ENCODE measurements at regions not wholly inside any gene's neighbourhood (a gene's known extent, or its start where the extent isn't known, plus 50 kb on each side); places are given as distances from the start of the nearest gene placed in this dataset.

- H3K4me1 ChIP-seq (ENCODE audit: control insufficient read depth, extremely low read depth, insufficient read depth, low read length), result no peaks in the 10 kb centered on the region
- no peak overlapping the region for H2AFZ ChIP-seq (ENCODE audit: low read length)
- no peak overlapping the region for H3K27ac ChIP-seq (ENCODE audit: insufficient read depth, low read length)
- H3K79me2 ChIP-seq (ENCODE audit: control insufficient read depth, insufficient read depth, low read length), result no peaks in the 10 kb centered on the region
- H4K20me1 ChIP-seq (ENCODE audit: control insufficient read depth, extremely low read depth, insufficient read depth, low read length), result no peaks in the 10 kb centered on the region
- H3K4me3 ChIP-seq (replicated peaks in 1 of 4; ENCODE audit: control extremely low read depth in 1 of 4, insufficient read depth in 1 of 4, low read depth in 3 of 4, low read length in 4 of 4), result no peak overlapping the region
- no peaks in the 10 kb centered on the region for H3K9me3 ChIP-seq (ENCODE audit: control insufficient read depth, insufficient read depth, low read depth, low read length)
- H3K4me2 ChIP-seq (ENCODE audit: extremely low read depth, insufficient read depth, low read length), result no peak overlapping the region
- DNase-seq (ENCODE audit: low read depth in 2 of 2), result no peak
- no peak overlapping the region for H3K9ac ChIP-seq (ENCODE audit: insufficient read depth, low read length)
- H3K36me3 ChIP-seq (ENCODE audit: control insufficient read depth, insufficient read depth, low read length), result no peaks in the 10 kb centered on the region
- TF ChIP-seq EZH2 (IDR thresholded peaks at IDR 0.05; ENCODE audit: low read length, missing control alignments), result no peak
- TF ChIP-seq CTCF (conservative IDR thresholded peaks at IDR 0.05 in 1 of 2, IDR thresholded peaks at IDR 0.05 in 1 of 2; ENCODE audit: low read depth in 1 of 2, low read length in 2 of 2), result no peak
- no peaks in the 10 kb centered on the region for H3K27me3 ChIP-seq (ENCODE audit: control insufficient read depth, insufficient read depth, low read length)
Measured at GRCh38 chrX:149262086-149262485, 243.0 kb downstream of the IDS start.

GRCh38 chrX:149259241-149259640 lies 245.9 kb downstream of the IDS start:
- no peaks in the 10 kb centered on the region for H3K4me1 ChIP-seq (ENCODE audit: control insufficient read depth, extremely low read depth, insufficient read depth, low read length)
- H3K27ac ChIP-seq (ENCODE audit: insufficient read depth, low read length), result no peak overlapping the region
- H2AFZ ChIP-seq (ENCODE audit: low read length), result no peak overlapping the region
- H3K9me3 ChIP-seq (ENCODE audit: control insufficient read depth, insufficient read depth, low read depth, low read length), result no peaks in the 10 kb centered on the region
- TF ChIP-seq CTCF (conservative IDR thresholded peaks at IDR 0.05 in 1 of 2, IDR thresholded peaks at IDR 0.05 in 1 of 2; ENCODE audit: low read depth in 1 of 2, low read length in 2 of 2) (no peak), EZH2 (IDR thresholded peaks at IDR 0.05; ENCODE audit: low read length, missing control alignments) (no peak)
- H3K4me2 ChIP-seq (ENCODE audit: extremely low read depth, insufficient read depth, low read length), result no peak overlapping the region
- H3K9ac ChIP-seq (ENCODE audit: insufficient read depth, low read length), result no peak overlapping the region
- H3K4me3 ChIP-seq (replicated peaks in 1 of 4; ENCODE audit: control extremely low read depth in 1 of 4, insufficient read depth in 1 of 4, low read depth in 3 of 4, low read length in 4 of 4), result no peak overlapping the region
- H3K27me3 ChIP-seq (ENCODE audit: control insufficient read depth, insufficient read depth, low read length), result no peaks in the 10 kb centered on the region
- H3K79me2 ChIP-seq (ENCODE audit: control insufficient read depth, insufficient read depth, low read length), result no peaks in the 10 kb centered on the region
- no peaks in the 10 kb centered on the region for H3K36me3 ChIP-seq (ENCODE audit: control insufficient read depth, insufficient read depth, low read length)
- DNase-seq (ENCODE audit: low read depth in 2 of 2), result peak; percentile 15 to 58
- H4K20me1 ChIP-seq (ENCODE audit: control insufficient read depth, extremely low read depth, insufficient read depth, low read length), result no peaks in the 10 kb centered on the region

GRCh38 chrX:149255860-149256259 lies 249.2 kb downstream of the IDS start:
- DNase-seq (ENCODE audit: low read depth in 2 of 2), result no peak
- Histone ChIP-seq H3K27me3 (ENCODE audit: control insufficient read depth, insufficient read depth, low read length) (no peaks in the 10 kb centered on the region), H3K4me1 (ENCODE audit: control insufficient read depth, extremely low read depth, insufficient read depth, low read length) (no peaks in the 10 kb centered on the region), H3K4me2 (ENCODE audit: extremely low read depth, insufficient read depth, low read length) (no peak overlapping the region), H3K27ac (ENCODE audit: insufficient read depth, low read length) (no peak overlapping the region), H2AFZ (ENCODE audit: low read length) (no peak overlapping the region), H3K4me3 (replicated peaks in 1 of 4; ENCODE audit: control extremely low read depth in 1 of 4, insufficient read depth in 1 of 4, low read depth in 3 of 4, low read length in 4 of 4) (no peak overlapping the region), H4K20me1 (ENCODE audit: control insufficient read depth, extremely low read depth, insufficient read depth, low read length) (no peaks in the 10 kb centered on the region), H3K36me3 (ENCODE audit: control insufficient read depth, insufficient read depth, low read length) (no peaks in the 10 kb centered on the region), H3K9me3 (ENCODE audit: control insufficient read depth, insufficient read depth, low read depth, low read length) (no peaks in the 10 kb centered on the region), H3K9ac (ENCODE audit: insufficient read depth, low read length) (no peak overlapping the region), H3K79me2 (ENCODE audit: control insufficient read depth, insufficient read depth, low read length) (no peaks in the 10 kb centered on the region)
- TF ChIP-seq CTCF (conservative IDR thresholded peaks at IDR 0.05 in 1 of 2, IDR thresholded peaks at IDR 0.05 in 1 of 2; ENCODE audit: low read depth in 1 of 2, low read length in 2 of 2) (no peak), EZH2 (IDR thresholded peaks at IDR 0.05; ENCODE audit: low read length, missing control alignments) (no peak)
